ENCODE measurements at regions not wholly inside any gene's neighbourhood (a gene's known extent, or its start where the extent isn't known, plus 50 kb on each side); places are given as distances from the start of the nearest gene placed in this dataset.
A peak's percentile ranks its signal among the peaks of the same experiment; 100 is the strongest.
"Not testable (repeated sequence)": the region's sequence is repeated elsewhere in the genome, so short reads cannot be mapped to it uniquely, and the experiment has no call there.

GRCh38 chr15:85196697-85197096 lies 183.7 kb upstream of the AKAP13 start:
- H3K4me1 ChIP-seq; H3K36me3 ChIP-seq; H3K9me3 ChIP-seq; H3K4me3 ChIP-seq; DNase-seq (ENCODE audit: low spot score in 2 of 2); H3K27ac ChIP-seq; H3K27me3 ChIP-seq: not testable (repeated sequence)
- WGBS, 2 donors: no CpG with 5 or more reads among the region's 5 CpGs

GRCh38 chr15:85197582-85197981 lies 182.8 kb upstream of the AKAP13 start:
- H3K36me3 ChIP-seq; H3K4me3 ChIP-seq; DNase-seq (ENCODE audit: low spot score in 2 of 2); H3K27me3 ChIP-seq; H3K27ac ChIP-seq; H3K4me1 ChIP-seq; H3K9me3 ChIP-seq: not testable (repeated sequence)
- no CpG with 5 or more reads among the region's 5 CpGs for WGBS, 2 donors

- not testable (repeated sequence) for H3K36me3 ChIP-seq; DNase-seq (ENCODE audit: low spot score in 2 of 2); H3K27me3 ChIP-seq; H3K9me3 ChIP-seq; H3K4me1 ChIP-seq; H3K4me3 ChIP-seq; H3K27ac ChIP-seq
- WGBS, 2 donors: no CpG with 5 or more reads among the region's 13 CpGs
These were observed 182.0 kb upstream of the AKAP13 start for GRCh38 chr15:85198432-85198831.

- H3K4me1 ChIP-seq; H3K36me3 ChIP-seq; H3K4me3 ChIP-seq; H3K9me3 ChIP-seq; H3K27me3 ChIP-seq; H3K27ac ChIP-seq; DNase-seq (ENCODE audit: low spot score in 2 of 2): not testable (repeated sequence)
- WGBS, 2 donors: no CpG with 5 or more reads among the region's 9 CpGs
These were observed 180.2 kb upstream of the AKAP13 start for GRCh38 chr15:85200215-85200614.

GRCh38 chr15:85201118-85201793 lies 179.1 kb upstream of the AKAP13 start:
- H3K27ac ChIP-seq; H3K27me3 ChIP-seq; H3K36me3 ChIP-seq; DNase-seq (ENCODE audit: low spot score in 2 of 2); H3K4me3 ChIP-seq; H3K9me3 ChIP-seq; H3K4me1 ChIP-seq: not testable (repeated sequence)
- 95% methylated on average over 4 of the region's 16 CpGs; no CpG with 5 or more reads in 1 of the 2 donors for WGBS, 2 donors

GRCh38 chr15:85204481-85204880 lies 175.9 kb upstream of the AKAP13 start:
- DNase-seq (ENCODE audit: low spot score in 2 of 2); H3K27ac ChIP-seq; H3K27me3 ChIP-seq; H3K9me3 ChIP-seq; H3K4me3 ChIP-seq; H3K4me1 ChIP-seq; H3K36me3 ChIP-seq: not testable (repeated sequence)
- WGBS, 2 donors: no CpG with 5 or more reads among the region's 16 CpGs

- H3K9me3 ChIP-seq; H3K4me1 ChIP-seq; DNase-seq (ENCODE audit: low spot score in 2 of 2); H3K27me3 ChIP-seq; H3K36me3 ChIP-seq; H3K27ac ChIP-seq: not testable (repeated sequence)
- peak overlapping the region in 3 of 4 donors; percentile 22 to 54 (median 33) for H3K4me3 ChIP-seq
- 1 to 2% methylated on average over 22 of the region's 62 CpGs for WGBS, 2 donors
These were observed 146.5 kb upstream of the AKAP13 start for GRCh38 chr15:85233791-85234325.

GRCh38 chr15:85234450-85235196 lies 145.8 kb upstream of the AKAP13 start:
- peak overlapping the region in 1 of 4 donors; percentile 37 for H3K4me3 ChIP-seq
- H3K9me3 ChIP-seq; H3K27me3 ChIP-seq; DNase-seq (ENCODE audit: low spot score in 2 of 2); H3K27ac ChIP-seq; H3K4me1 ChIP-seq; H3K36me3 ChIP-seq: not testable (repeated sequence)
- WGBS, 2 donors: no CpG with 5 or more reads among the region's 55 CpGs

GRCh38 chr15:85244056-85244455 lies 136.3 kb upstream of the AKAP13 start:
- H3K9me3 ChIP-seq, H3K4me1 ChIP-seq: not testable (repeated sequence)
- 67 to 78% methylated on average over 1 of the region's 1 CpG for WGBS, 2 donors

GRCh38 chr15:85250938-85251542 lies 129.4 kb upstream of the AKAP13 start:
- not testable (repeated sequence) for H3K36me3 ChIP-seq; H3K4me3 ChIP-seq; H3K27ac ChIP-seq; H3K9me3 ChIP-seq; H3K4me1 ChIP-seq; H3K27me3 ChIP-seq; DNase-seq (ENCODE audit: low spot score in 2 of 2)
- WGBS, 2 donors: 78 to 81% methylated on average over 6 to 8 of the region's 8 CpGs

More at GRCh38 chr15:85244056-85244455, 136.3 kb upstream of the AKAP13 start:
- not testable (repeated sequence) for H3K4me3 ChIP-seq; H3K36me3 ChIP-seq; H3K27ac ChIP-seq; DNase-seq (ENCODE audit: low spot score in 2 of 2); H3K27me3 ChIP-seq

- H3K9me3 ChIP-seq; H3K27me3 ChIP-seq; H3K4me1 ChIP-seq; H3K27ac ChIP-seq; H3K4me3 ChIP-seq; DNase-seq (ENCODE audit: low spot score in 2 of 2); H3K36me3 ChIP-seq: not testable (repeated sequence)
- 75 to 94% methylated on average over 6 to 11 of the region's 15 CpGs for WGBS, 2 donors
These were observed 127.0 kb upstream of the AKAP13 start for GRCh38 chr15:85253196-85253915.

- H3K36me3 ChIP-seq; H3K4me1 ChIP-seq; H3K27ac ChIP-seq; H3K27me3 ChIP-seq; H3K9me3 ChIP-seq; DNase-seq (ENCODE audit: low spot score in 2 of 2); H3K4me3 ChIP-seq: not testable (repeated sequence)
- 86 to 90% methylated on average over 9 of the region's 9 CpGs for WGBS, 2 donors
These were observed 125.4 kb upstream of the AKAP13 start for GRCh38 chr15:85254961-85255360.

- not testable (repeated sequence) for H3K27me3 ChIP-seq; DNase-seq (ENCODE audit: low spot score in 2 of 2); H3K9me3 ChIP-seq; H3K4me3 ChIP-seq; H3K27ac ChIP-seq; H3K4me1 ChIP-seq; H3K36me3 ChIP-seq
- 76% methylated on average over 23 to 24 of the region's 24 CpGs for WGBS, 2 donors
These were observed 124.9 kb upstream of the AKAP13 start for GRCh38 chr15:85255502-85255901.

Data from tibial nerve (tissue), 4 donors.